GM12892 (cell line): ENCODE measurements at regions not wholly inside any gene's neighbourhood (a gene's known extent, or its start where the extent isn't known, plus 50 kb on each side); places are given as distances from the start of the nearest gene placed in this dataset.

ENCODE experiments used
- DNase-seq: peaks from one replicate; pipeline ENCODE4 v3.0.0; 2011; ENCODE audit not compliant: insufficient read length
- FAIRE-seq: peaks from 2 replicates; lab custom pipeline; 2011; peaks lifted over from hg19 to GRCh38; lab: Jason Lieb, UNC
- POLR2A ChIP-seq: IDR thresholded peaks from 2 replicates; pipeline ENCODE4 v1.6.1; 2011; ENCODE audit warnings: low read depth, low read length, control low read depth
- POLR2AphosphoS5 ChIP-seq: IDR thresholded peaks from 2 replicates; pipeline ENCODE4 v1.6.1; 2011; ENCODE audit warnings: low read depth, low read length, control low read depth
- TAF1 ChIP-seq: IDR thresholded peaks from 2 replicates; pipeline ENCODE4 v1.6.1; 2011; ENCODE audit warnings: low read depth, mild to moderate bottlenecking, control low read depth, low read length, borderline replicate concordance

DNA sequence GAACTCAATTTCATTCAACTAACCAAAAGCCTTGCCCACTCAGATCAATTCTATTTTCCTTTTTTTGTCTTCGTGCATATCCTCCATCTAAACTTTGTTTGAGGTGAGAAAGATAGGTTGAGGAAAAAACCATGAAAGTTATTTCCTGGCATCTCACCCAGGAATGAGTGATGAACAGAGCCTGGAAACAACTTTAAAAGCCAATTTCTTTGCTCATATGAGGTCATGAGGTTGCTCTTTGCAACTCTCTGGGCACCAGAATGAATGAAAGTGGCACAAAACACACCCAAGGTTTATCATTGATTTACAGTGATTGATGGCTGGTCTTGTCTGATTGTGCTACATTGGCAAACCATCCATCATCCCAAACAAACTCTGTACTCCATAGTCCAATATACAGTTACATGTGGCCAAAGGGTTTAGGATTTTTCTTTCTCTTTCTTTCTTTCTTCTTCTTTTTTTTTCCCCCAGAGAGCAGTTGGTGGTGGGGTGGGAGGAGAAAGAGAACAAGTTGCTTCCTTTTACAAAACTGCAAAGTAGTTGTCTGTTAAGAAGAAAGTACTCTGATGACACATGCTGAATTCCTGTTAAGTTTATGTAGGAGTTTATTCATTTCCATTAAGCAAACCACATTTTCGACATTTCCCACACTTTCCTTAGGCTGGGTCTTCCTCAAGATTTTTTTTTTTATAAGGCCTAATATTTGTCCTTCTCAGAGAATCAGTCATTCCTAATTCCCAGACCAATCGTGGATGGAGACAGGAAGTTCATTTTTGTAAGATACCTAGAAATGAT lies 575.9 kb upstream of the ZEB2 start:
- no peak for TF ChIP-seq TAF1
- TF ChIP-seq POLR2AphosphoS5: no peak
- TF ChIP-seq POLR2A: no peak
- DNase-seq: no peak

DNA sequence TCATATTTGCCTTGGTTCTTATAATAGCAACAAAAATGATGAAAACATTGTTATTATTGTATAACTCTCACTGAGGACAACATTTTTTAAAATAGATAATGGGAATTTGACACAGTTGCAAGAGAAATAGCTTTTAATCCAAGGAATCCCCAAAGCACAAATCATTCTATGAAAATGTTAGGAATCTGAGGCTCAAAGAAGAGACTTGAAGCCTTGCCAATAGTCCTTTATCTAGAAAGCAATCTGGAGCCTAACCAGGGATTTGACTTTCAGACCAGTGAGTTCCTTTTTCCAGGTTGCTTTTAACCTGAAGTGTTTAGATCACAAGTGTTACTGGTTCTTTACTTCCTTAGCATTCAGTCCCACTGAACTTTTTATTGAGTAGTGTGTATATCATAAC lies 574.5 kb upstream of the ZEB2 start:
- DNase-seq (no peak), FAIRE-seq (no peak)
- TF ChIP-seq TAF1 (no peak), POLR2AphosphoS5 (no peak), POLR2A (no peak)

More for the DNA sequence above, 575.9 kb upstream of the ZEB2 start:
- no peak for FAIRE-seq

DNA sequence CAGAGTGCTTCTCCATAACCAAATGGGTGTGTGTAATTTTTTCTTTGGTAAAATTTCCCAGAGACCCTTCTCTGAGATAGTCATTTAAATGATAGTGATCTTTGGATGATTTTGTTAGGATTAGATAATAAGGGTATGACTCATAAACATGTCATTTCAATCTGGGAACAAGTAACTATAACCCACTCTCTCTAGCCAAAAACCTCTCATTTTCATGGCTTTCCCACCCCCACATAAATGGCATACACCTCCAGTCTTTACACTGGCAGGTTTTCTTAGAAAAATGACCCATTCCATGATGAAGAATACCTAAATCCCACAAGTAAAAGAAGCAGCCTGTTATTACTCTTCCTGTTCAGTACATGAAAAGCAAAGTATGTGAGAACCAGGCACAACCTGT lies 572.0 kb upstream of the ZEB2 start:
- no peak for TF ChIP-seq POLR2A
- TF ChIP-seq POLR2AphosphoS5: no peak
- no peak for TF ChIP-seq TAF1
- DNase-seq (no peak), FAIRE-seq (no peak)

DNA sequence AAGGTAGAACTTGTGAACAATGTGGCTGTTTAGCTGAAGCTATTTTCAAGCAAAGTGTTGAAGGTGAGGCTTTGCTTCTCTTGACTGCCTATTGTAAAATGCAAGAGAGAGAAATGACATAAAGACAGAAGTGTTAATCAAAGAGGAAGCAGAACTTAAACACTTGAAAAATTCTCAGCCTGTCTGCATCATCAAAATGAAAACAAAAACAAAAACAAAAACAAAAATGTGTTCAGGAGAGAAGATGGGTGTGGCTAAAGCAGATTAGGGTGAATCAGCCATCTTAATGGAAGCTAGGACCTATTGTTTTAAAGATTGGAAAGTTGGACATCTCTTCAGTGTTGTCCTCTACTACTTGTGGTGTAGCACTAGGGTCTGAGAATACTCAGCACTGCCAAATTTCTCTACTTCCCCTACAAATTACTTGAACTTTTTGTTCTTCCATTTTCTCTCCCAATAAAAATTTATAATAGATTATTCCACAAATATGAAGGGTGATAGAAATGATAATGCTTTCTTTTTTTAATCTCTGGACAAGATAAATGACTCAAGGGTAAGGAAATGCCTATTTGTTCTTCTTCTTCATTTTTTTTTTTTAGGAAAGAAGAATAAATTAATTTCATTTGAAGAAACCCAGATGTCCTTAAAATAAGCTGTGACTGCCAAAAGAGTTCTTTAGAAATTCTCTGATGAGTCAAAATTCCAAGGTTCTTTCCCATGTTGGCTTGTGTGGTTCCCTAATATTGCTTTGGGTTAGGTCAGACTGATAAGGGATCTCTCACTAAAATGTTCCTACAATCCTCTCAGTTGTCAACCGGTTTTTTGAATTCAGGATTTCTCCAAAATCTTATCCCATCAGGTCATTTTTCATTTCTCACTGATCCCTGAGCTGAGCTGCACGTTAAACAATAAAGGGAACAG lies 571.2 kb upstream of the ZEB2 start:
- DNase-seq (no peak), FAIRE-seq (no peak)
- TF ChIP-seq TAF1 (no peak), POLR2A (no peak), POLR2AphosphoS5 (no peak)

DNA sequence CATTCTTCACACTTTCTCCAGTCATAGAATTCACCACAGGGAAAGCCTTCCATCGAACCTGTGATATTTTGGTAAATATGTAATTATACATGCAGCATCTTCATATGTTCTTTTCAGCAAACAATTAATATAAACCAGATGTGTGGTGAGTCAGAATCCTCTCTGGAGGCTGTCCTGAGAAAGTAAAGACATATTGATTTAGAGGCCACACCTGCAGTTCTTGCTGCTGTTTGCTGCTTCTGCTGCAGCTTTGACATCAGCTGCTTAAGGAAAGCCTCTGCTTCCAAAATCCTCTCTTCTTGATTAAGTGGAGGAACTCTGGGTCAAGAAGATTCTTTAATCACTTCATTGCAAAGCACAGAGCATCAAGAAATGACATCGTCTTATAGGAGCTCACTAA lies 568.8 kb upstream of the ZEB2 start:
- no peak for FAIRE-seq
- TF ChIP-seq TAF1 (no peak), POLR2A (no peak)

DNA sequence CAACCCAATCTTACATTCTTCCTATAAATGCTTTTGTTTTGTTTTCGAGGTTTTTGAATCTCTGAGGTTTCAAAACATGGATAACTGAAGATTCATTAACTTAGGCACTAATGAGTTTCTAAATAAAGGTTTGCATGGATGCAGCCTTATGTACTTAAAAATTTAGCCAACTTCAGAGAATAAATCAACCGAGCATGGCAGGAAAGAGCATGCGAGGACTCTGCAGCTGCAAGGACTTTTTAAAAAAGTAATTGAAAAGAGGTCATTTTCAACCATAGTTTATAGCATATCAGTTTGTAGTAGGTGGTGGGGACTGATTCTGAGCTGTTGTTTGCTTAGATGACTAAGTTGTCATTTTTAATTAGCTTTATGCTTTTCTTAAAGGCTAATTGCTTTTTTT lies 567.0 kb upstream of the ZEB2 start:
- FAIRE-seq: no peak
- DNase-seq: no peak
- TF ChIP-seq POLR2AphosphoS5 (no peak), POLR2A (no peak), TAF1 (no peak)

More for the DNA sequence above, 568.8 kb upstream of the ZEB2 start:
- DNase-seq: no peak

DNA sequence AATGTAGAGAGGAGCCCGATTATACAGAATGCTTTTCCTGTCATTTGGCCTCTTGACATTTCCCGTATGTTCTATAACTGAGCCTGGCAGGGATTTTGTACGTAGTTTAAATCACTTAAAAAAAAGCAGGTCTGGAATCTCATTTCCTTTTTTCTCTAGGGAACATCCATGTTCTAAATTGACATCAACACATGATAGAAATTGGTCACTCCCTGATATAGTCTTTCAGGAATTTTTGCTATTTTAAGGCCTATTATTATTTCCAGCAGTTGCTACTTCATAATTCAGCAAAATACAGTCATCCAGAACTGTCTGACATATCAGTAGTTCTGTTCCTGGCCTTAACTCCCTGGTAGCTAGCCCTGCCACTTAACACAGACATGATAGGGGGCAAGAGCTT lies 565.7 kb upstream of the ZEB2 start:
- no peak for DNase-seq

DNA sequence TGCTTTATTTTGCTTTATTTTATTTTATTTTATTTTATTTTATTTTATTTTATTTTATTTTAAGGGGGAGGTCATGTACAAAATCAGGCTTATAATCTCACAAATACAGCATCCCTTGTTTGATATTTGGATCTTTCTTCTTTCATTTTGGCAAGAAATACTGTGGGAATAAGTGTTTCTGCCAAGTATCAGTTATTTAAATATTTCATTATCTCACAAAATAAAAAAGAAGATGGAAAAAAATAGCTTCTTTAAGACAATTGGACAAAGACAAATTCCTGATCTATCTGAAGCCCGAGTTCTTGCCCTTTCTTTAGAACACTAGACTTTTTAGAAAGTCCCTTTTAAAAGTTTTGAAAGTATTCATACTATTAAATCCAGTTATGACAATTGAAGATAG lies 560.5 kb upstream of the ZEB2 start:
- no peak for TF ChIP-seq TAF1
- TF ChIP-seq POLR2A: no peak
- no peak for TF ChIP-seq POLR2AphosphoS5
- FAIRE-seq (no peak), DNase-seq (no peak)

More for the DNA sequence above, 565.7 kb upstream of the ZEB2 start:
- FAIRE-seq: no peak
- TF ChIP-seq TAF1 (no peak), POLR2AphosphoS5 (no peak), POLR2A (no peak)

DNA sequence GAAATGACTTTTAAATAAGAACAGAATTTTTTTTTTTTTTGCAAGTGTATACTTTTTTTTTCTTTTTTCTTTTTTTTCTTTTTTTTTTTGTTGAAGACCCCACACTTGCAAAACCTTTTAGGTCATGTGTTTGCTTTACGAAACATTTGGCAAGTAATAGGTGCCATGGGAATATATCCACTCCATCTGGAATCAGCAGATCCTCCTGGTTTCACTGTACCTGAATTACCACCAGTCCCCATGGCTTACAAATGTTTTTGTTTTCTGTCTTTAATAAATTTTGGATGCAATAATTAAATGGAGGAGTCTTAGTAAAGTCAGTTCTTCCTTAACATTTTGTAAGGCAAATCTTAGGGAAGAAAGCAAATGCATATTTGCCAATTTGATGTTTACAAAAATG lies 559.7 kb upstream of the ZEB2 start:
- no peak for DNase-seq
- TF ChIP-seq POLR2A (no peak), POLR2AphosphoS5 (no peak), TAF1 (no peak)
- no peak for FAIRE-seq

DNA sequence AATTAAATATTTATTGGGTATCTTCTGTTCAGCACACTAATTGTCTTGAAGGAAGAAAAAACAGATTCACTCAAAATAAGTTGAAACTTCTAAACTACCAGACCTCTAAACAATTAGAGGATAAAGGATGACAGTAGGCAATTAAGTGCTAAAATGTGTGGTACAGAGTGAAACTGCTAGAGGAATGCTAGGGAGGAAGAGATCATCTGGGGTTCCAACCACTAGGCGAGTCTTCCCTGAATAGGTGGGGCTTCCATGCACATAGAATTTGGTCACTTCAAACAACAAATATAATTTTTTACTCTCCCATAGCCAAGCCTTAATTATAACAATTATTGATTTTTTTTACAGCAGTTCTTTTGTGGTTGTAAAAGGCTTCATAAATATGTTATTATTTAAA lies 559.0 kb upstream of the ZEB2 start:
- TF ChIP-seq POLR2AphosphoS5 (no peak), TAF1 (no peak), POLR2A (no peak)
- FAIRE-seq: no peak
- no peak for DNase-seq

DNA sequence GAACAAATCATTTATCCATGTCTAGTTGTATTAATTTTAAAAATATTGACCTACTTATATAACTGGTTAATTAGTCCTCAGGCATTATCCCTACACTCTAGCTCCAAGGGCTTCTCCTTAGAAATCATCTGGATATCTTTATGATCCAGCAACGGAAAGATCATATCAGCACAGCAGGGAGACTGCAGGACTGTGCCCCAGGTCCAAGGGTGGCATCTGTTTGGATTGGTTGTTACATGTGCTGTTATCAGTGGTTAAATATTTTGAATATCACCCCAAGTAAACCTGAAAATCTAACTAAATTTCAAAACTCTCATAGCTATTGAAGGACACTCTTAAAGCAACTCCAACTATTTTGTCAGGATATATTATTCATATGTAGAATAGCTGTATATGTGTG lies 556.2 kb upstream of the ZEB2 start:
- TF ChIP-seq TAF1 (no peak), POLR2A (no peak), POLR2AphosphoS5 (no peak)
- DNase-seq (no peak), FAIRE-seq (no peak)

DNA sequence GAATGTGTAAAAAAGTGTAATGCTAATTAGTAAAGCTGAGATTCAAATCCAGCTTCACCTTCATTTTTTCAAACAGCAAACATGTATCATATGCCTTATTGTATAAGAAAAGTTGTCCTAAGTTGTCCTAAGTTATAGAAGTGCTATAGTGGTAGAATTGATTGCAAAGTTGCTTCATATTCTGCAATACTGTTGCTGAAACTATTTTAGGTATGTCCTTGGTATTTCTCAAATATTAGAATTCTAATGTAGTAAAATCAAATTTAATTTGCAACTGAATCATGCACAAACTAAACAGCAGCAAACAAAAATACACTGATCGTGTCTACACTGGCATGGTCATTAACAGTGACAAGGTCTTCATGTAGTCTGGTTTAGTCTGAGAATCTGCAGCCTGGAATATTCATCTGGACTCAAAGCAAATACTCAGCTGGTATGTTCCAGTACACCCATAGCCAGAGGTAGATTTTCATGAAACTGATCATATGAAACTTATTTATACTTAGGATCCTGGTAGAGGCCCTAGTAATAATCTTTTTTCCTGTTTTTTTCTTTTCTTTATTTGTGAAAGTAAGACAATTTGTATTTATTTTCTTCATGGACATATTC lies 555.6 kb upstream of the ZEB2 start:
- TF ChIP-seq POLR2A (no peak), POLR2AphosphoS5 (no peak), TAF1 (no peak)
- FAIRE-seq (no peak), DNase-seq (no peak)

DNA sequence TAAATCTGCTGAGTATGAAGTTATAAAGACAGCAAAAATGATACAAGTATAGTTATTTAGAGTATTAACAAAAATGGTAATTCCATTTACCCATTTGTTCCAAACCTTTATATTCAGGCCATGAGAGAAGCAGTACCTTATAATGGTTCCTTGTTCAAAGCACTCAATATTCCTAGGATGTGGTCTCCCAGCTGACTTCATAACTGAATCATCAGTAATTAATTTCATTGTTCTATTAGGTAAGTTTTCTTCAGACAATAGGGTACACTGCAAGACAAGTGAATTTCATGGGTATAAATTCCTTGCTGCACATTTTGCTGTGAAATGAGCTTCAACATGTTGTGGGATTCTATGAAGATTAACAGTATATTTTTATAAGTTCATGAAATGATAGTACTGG lies 550.8 kb upstream of the ZEB2 start:
- TF ChIP-seq POLR2AphosphoS5 (no peak), POLR2A (no peak), TAF1 (no peak)
- no peak for FAIRE-seq

More for the DNA sequence above, 550.8 kb upstream of the ZEB2 start:
- DNase-seq: no peak
